Omental fat pad (tissue), 3 donors: ENCODE measurements at regions not wholly inside any gene's neighbourhood (a gene's known extent, or its start where the extent isn't known, plus 50 kb on each side); places are given as distances from the start of the nearest gene placed in this dataset.
"Not testable (repeated sequence)": the region's sequence is repeated elsewhere in the genome, so short reads cannot be mapped to it uniquely, and the experiment has no call there.

Experiments used
- ATAC-seq: fragments of 150-250 bp; one replicate; pipeline ENCODE4 v1.9.1; 2016; ENCODE audit warnings: mild to moderate bottlenecking, moderate library complexity; ENCODE audit not compliant: low FRiP score
- DNase-seq: peaks from one replicate; pipeline ENCODE4 v3.0.0-alpha.2; 2019; ENCODE audit warnings: low spot score
- TF ChIP-seq, protein P1 (sequence below), 3 donors: fragments of 450-650 bp; IDR thresholded peaks; one replicate each; pipeline ENCODE4 v1.5.1; 2016 to 2017; ENCODE audit warnings: antibody characterized with exemption in 3 of 3, mild to moderate bottlenecking in 3 of 3, moderate library complexity in 2 of 3

DNA sequence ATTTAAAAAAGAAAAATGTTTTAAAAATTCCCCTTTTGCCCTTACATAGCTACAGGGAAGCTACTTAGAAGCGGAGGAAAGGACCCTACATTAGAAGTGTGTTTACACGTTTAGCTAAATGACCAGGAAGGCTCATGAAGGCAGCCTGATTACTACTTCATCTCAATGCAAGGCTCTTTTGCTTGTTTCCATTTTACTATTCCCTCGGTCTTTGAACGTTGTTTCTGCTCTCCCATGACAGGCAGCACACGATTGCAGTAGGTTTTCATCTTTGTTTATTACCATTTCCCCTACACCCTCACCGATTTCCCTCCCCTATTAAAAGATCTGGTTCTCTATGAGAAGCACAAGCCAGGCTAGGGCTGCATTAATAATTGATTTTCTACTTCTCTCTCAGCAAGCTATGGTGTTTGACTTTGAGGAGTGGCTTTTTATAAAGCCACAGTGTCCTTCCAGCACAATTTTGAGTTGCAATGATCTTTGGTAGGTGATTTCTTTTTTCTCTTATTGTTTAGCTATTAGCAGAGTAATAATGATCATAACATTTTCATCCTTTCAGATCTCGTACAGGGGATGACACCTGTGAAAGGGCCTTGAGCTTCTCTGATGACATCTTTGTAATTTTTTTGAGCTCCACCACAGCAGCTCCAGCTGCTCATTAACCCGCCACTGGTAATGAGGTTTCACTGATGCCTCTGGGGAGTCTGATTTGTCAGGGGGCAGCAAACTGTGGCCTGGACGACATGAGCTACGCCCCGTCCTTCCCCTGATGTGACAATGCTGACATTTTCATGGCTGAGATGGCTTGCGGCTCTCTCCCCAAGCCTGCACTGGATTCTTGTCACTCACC is 670.3 kb downstream of the UQCRFS1 start:
- ATAC-seq (no peak), DNase-seq (no peak)
- TF ChIP-seq, protein P1, sequence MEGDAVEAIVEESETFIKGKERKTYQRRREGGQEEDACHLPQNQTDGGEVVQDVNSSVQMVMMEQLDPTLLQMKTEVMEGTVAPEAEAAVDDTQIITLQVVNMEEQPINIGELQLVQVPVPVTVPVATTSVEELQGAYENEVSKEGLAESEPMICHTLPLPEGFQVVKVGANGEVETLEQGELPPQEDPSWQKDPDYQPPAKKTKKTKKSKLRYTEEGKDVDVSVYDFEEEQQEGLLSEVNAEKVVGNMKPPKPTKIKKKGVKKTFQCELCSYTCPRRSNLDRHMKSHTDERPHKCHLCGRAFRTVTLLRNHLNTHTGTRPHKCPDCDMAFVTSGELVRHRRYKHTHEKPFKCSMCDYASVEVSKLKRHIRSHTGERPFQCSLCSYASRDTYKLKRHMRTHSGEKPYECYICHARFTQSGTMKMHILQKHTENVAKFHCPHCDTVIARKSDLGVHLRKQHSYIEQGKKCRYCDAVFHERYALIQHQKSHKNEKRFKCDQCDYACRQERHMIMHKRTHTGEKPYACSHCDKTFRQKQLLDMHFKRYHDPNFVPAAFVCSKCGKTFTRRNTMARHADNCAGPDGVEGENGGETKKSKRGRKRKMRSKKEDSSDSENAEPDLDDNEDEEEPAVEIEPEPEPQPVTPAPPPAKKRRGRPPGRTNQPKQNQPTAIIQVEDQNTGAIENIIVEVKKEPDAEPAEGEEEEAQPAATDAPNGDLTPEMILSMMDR (IDR thresholded peaks at IDR 0.05), result no peak

DNA sequence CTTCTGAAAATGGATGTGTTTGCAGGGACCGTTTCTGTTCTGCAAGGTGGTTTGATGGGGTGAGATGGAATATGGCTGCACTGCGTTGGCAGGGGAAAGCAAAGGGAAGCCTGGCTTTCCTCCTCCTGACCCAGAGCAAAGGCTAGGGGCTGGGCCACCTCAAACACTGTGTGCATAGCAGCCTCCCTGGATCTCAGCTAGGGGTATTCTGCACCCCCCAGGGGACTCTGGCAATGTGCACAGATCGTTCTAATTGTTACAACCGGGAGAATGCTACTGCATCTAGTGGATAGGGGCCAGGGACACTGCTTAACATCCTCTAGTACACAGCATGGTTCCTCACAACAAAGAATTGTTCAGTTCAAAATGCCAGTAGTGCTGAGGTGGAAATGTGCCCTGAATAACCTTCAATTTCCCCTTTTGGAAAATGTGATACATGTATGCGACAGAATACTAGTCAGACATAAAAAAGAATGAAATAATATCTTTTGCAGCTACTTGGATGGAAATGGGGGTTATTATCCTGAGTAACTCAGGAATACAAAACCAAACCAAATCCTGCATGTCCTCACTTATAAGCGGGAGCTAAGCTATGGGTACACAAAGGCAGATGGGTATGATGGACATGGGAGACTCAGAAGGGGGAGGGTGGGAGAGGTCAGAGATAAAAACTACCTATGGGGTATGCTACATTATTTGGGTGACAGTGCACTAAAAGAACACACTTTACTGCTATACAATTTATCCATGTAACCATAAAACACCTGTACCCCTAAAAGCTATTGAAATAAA is 671.2 kb downstream of the UQCRFS1 start:
- DNase-seq (no peak), ATAC-seq (no peak)
- TF ChIP-seq, protein P1 (IDR thresholded peaks at IDR 0.05), result no peak

DNA sequence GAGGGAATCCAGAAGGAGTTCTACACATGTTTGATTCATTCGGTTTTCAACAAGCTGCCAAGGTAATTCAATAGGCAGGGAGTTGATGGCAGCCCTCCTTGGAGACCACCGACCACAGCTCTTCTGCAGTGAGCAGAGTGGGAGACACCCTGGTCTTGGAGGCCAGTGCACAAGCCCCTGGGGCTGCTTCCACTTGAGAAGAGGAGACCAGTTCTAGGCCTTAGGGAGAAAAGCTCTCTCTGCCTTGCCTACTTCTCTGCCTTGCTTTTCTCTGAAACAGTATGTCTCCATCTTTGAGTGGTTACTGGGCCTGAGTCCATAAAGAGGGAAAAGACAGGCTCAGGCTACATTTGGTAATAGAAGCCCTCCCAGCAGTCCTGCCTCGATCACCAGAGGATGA is 671.9 kb downstream of the UQCRFS1 start:
- ATAC-seq (no peak), DNase-seq (no peak)
- TF ChIP-seq, protein P1 (IDR thresholded peaks at IDR 0.05), result no peak

DNA sequence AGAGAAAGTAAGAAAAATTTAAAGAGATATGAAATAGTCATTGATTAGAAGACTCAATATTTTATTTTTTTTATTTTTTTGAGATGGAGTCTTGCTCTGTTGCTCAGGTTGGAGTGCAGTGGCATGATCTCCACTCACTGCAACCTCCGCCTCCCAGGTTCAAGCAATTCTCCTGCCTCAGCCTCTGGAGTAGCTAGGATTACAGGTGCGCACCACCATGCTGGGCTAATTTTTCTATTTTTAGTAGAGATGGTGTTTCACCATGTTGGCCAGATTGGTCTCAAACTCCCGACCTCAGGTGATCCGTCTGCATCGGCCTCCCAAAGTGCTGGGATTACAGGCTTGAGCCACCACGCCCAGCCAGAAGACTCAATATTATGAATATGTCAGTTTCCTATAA is 672.6 kb downstream of the UQCRFS1 start:
- DNase-seq, ATAC-seq: not testable (repeated sequence)

DNA sequence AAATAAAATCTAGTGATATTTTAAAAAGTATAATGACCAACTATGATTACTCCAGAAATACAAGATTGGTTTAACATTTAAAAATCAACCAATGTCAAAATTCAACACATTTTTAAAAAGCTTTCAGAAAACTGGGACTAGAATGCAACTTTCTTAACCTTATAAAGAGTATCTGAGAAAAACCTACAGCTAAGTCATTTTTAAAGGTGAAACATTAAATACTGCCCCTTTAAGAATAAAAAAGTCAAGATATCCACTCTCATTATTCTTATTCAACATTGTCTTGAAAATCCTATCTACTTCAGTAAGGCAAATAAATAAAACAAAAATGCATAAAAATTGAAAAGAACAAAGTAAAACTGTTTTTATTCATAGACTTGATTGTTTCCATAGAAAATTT is 673.2 kb downstream of the UQCRFS1 start:
- ATAC-seq, result no peak
- no peak for DNase-seq
- TF ChIP-seq, protein P1 (IDR thresholded peaks at IDR 0.05), result no peak

DNA sequence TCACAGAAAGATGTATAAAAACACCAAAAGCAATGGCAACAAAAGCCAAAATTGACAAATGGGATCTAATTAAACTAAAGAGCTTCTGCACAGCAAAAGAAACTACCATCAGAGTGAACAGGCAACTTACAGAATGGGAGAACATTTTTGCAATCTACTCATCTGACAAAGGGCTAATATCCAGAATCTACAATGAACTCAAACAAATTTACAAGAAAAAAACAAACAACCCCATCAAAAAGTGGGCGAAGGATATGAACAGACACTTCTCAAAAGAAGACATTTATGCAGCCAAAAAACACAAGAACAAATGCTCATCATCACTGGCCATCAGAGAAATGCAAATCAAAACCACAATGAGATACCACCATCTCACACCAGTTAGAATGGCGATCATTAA is 674.4 kb downstream of the UQCRFS1 start:
- DNase-seq, ATAC-seq: not testable (repeated sequence)

DNA sequence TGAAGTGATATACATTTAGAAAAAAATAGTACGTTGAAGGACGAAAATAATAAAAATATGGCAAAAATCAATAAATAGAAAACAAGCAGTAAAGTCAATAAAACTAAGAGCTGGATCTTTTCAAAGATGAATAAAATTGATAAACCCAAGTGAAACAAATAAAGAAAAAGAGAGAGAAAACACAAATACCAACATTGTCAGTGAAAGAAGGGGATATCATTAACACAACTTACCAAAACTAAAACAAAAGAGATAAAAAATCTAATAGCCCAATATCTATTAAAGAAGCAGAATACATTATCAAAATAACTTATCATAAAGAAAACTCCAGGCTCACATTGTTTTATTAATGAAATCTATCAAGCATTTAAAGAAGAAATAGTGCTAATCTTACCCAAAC is 675.1 kb downstream of the UQCRFS1 start:
- DNase-seq (no peak), ATAC-seq (no peak)
- TF ChIP-seq, protein P1 (IDR thresholded peaks at IDR 0.05), result no peak

DNA sequence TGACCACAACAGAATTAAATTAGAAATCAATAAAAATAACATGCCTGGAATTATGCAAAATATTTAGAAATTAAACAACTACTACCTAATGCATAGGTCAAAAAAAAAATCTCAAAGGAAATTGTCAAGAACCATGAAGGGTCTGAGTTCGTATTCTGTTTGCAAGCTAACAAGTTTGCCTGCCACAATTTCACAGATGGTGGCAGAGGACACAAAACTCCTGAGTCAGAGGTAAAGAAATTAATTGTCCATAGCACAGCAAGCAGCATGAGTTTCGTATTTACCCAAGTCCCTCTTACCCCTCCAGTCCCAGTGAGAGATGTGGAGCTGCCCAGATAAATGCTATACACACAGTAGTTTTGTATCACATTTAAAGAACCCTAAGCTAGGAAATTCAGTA is 675.9 kb downstream of the UQCRFS1 start:
- ATAC-seq, result no peak
- TF ChIP-seq, protein P1 (IDR thresholded peaks at IDR 0.05), result no peak

More for the DNA sequence above, 675.9 kb downstream of the UQCRFS1 start:
- DNase-seq, result no peak
